SW 1271 (cell line): ENCODE measurements at regions not wholly inside any gene's neighbourhood (a gene's known extent, or its start where the extent isn't known, plus 50 kb on each side); places are given as distances from the start of the nearest gene placed in this dataset.

ENCODE experiments used
- DNase-seq, 2 experiments: peaks; one replicate each; lab custom pipeline; 2025; lab: John Stamatoyannopoulos, UW

GRCh38 chr6:160899671-160900430 is 91.7 kb upstream of the MAP3K4 start:
- no peak for DNase-seq

GRCh38 chr6:160911949-160912348 is 79.6 kb upstream of the MAP3K4 start:
- no peak for DNase-seq

GRCh38 chr6:160912411-160912810 is 79.2 kb upstream of the MAP3K4 start:
- DNase-seq, result no peak

- no peak for DNase-seq
Measured at GRCh38 chr6:160917572-160917971, 74.0 kb upstream of the MAP3K4 start.

GRCh38 chr6:160919723-160920440 is 71.7 kb upstream of the MAP3K4 start:
- no peak for DNase-seq

DNA sequence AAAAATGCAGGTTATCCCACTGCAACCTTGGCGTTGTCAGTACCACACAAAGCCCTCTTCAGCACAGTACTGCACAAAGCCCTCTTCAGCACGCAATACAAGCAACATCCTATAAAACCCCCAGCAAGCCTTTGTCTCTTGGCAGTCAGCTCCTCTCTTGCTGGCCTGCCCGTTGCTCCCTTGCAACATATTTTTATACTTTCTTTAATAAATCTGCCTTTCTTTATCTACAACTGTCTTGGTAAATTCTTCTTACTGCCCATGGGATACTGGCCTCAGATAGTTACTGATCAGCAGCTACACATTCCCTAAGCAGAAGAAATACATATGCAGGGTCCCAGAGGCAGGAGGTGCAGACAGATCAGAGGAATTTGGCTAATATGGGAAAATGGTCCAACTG is 70.5 kb upstream of the MAP3K4 start:
- no peak for DNase-seq

- DNase-seq, result no peak
Measured at GRCh38 chr6:160926281-160927276, 65.0 kb upstream of the MAP3K4 start.

DNA sequence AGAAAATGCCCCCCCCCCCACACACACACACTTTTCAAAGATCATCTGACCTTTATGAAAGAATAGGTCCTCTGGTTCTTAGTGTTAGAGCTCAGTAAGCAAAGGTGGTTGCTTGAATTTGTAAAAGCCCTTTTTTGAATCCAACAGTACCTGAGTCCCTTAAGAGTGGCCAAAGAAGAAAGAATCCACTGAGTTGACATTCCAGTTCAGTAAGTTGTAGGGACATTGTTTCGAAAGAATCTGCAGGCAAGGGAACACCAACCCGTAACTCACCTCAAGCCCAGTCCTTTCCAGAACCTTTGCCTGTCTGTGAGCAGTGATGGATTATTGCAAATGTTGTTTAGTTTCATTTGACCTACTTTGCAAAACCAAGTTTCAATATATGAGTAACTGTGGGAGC is 64.2 kb upstream of the MAP3K4 start:
- DNase-seq, result no peak

- DNase-seq, result no peak
Measured at GRCh38 chr6:160929361-160929760, 62.2 kb upstream of the MAP3K4 start.

DNA sequence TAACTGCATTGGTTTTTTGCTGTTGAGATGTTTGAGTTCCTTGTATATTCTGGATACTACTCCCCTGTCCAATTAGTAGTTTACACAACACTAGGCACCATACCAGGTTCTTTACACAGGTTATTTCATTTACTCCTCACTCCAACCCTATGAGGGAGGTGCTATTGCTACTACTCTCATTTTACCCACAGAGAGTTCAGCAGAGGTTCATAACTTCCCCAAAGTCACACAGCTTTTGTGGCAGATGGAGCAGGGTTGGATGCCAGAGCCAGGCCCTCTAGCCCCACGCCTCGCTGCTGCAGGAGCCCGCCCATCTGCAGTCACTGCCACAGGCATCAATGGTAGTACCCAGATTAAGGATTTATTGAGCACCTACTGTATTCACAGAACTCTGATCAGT is 61.7 kb upstream of the MAP3K4 start:
- DNase-seq, result no peak

GRCh38 chr6:160930547-160931377 is 60.8 kb upstream of the MAP3K4 start:
- peak; percentile 22 to 23 for DNase-seq

DNA sequence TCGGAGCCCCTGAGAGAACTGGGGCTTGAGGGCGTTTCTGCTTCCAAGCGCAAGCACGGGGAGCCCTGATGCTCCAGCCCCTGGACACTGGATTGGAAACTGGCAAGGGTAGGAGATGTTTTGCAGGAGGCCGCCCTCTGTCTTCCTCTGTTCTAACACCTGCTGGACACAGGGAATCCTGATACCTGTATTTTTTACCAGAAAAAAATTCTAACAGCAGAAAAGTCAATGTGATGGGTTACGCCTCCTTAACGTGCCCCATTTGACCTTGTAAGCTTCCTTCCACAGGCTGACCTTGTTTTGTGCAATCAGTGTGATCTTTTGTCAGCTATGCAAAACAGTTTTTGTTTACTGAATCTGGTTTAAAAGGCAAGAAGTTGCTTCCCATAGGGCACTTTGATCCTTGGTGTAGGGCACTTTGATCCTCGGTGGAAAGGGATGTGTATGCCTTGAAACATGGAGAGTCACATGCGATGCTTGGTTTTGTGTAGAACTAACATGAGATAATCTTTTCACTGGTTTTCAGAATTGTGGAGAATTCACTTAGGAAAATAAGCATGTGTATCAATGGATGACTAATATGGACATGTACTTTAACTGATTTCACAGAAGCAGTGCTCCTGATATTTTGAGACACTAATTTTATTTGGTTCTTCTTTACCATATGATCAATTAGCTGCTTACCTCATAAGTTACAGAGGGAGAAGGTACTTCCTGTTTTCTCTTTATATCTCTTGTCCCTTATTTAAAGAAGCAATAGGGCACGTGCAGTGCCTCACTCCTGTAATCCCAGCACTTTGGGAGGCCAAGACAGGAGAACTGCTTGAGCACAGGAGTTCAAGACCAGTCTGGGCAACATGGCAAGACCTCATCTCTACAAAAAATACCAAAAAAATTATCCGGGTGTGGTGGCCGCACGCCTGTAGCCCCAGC is 59.9 kb upstream of the MAP3K4 start:
- no peak for DNase-seq

DNA sequence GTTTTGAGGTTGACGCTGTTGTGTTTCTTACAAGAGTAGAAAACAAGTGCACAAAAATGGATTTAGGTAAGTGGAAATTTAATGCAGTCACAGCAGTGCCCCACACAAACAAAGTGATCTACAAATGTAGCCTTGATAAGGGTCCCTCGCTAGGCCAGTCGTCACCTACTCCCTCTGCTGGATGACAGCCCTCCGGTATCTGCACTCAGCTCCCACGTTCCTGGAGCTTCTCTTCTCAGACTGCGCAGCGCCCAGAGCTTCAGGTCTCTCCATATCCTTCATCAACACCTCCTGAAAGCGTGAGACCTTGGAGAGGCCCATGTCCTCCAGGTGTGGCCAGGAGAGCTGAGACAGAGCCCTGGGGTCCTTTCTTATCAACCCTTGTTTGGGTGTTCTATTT is 58.3 kb upstream of the MAP3K4 start:
- DNase-seq, result no peak

DNA sequence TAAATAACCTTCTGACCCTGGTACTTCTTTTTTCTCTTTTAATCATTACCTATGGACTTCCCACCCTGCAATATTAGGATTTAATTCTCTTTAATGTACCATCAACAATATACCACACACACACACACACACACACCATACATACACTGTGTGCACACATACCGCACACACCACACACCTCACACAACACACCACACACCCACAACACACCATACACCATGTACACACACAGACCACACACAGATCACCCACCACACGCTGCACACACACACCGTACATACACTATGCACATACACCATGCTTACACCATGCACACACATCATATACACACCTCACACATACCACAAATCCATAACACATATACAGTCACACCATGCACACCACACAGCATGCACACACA is 57.4 kb upstream of the MAP3K4 start:
- DNase-seq, result no peak

DNA sequence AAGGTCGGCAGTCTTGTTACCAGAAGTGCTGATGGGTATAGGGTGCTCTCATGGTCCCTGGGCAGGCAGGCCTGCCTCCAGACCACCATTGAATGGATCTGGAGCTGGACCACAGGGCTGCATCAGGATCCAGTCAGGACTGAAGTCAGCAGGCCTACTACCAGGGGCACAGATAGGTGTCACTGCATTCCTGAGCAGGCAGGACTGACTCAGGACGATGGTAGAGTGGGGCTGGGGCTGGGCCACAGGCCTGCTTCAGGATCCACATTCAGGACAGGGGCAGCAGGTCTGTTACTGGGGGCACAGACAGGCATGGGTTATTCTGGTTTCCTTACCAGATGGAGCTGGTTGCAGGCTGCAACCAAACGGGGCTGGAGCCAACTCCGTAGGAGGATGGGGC is 51.4 kb upstream of the MAP3K4 start:
- DNase-seq, result no peak
